IMR-90 (cell line): ENCODE measurements at regions not wholly inside any gene's neighbourhood (a gene's known extent, or its start where the extent isn't known, plus 50 kb on each side); places are given as distances from the start of the nearest gene placed in this dataset.

Source experiments
- ATAC-seq: fragments of 200-7000 bp; cut with Tn5 transposase; 2 replicates; pipeline ENCODE4 v1.9.1; 2020; ENCODE audit warnings: low read depth, mild to moderate bottlenecking, moderate library complexity
- BruUV-seq: library from RNA; stranded (reverse); fragments of 400-500 nt; replicated peaks from 2 replicates; lab custom pipeline; 2021; lab: Mats Ljungman, UMichigan
- CTCF ChIA-PET: fragments of 300-600 bp; formaldehyde crosslinking; extraction: SDS; loops from one replicate; lab custom pipeline; 2021; ENCODE audit warnings: antibody characterized with exemption; lab: Yijun Ruan, JAX
- POLR2A ChIA-PET: fragments of 300-600 bp; sonication (Branson Sonifier 250); formaldehyde crosslinking; loops from one replicate; lab custom pipeline; 2022; ENCODE audit warnings: antibody characterized with exemption; ENCODE audit not compliant: unreplicated experiment; lab: Charles Lee
- DNase-seq: peaks from one replicate; pipeline ENCODE4 v3.0.0; 2013
- H2AFZ ChIP-seq: replicated peaks from 2 replicates; pipeline ENCODE3; 2013; ENCODE audit warnings: low read length, mild to moderate bottlenecking; ENCODE audit not compliant: poor library complexity
- H2AK5ac ChIP-seq: 2 replicates; pipeline ENCODE4 v1.6.1; 2013; ENCODE audit warnings: low read depth, low read length, inconsistent platforms
- H2AK9ac ChIP-seq: replicated peaks from 2 replicates; pipeline ENCODE3; 2013; ENCODE audit warnings: mild to moderate bottlenecking, low read depth, low read length, moderate library complexity; ENCODE audit not compliant: poor library complexity
- H2BK120ac ChIP-seq: 2 replicates; pipeline ENCODE4 v1.6.1; 2013; ENCODE audit warnings: low read depth, low read length, inconsistent platforms
- H2BK15ac ChIP-seq: 3 replicates; pipeline ENCODE4 v1.6.1; 2013; ENCODE audit warnings: low read depth, low read length, inconsistent platforms
- H2BK20ac ChIP-seq: 2 replicates; pipeline ENCODE4 v1.6.1; 2013; ENCODE audit warnings: low read depth, mild to moderate bottlenecking, inconsistent platforms, low read length, moderate library complexity
- H2BK5ac ChIP-seq: 2 replicates; pipeline ENCODE4 v1.6.1; 2013; ENCODE audit warnings: mild to moderate bottlenecking, low read depth, low read length, inconsistent platforms; ENCODE audit not compliant: poor library complexity, severe bottlenecking
- H3K14ac ChIP-seq: replicated peaks from 2 replicates; pipeline ENCODE4 v1.6.1; 2013; ENCODE audit warnings: low read depth, low read length, inconsistent platforms
- H3K18ac ChIP-seq: 2 replicates; pipeline ENCODE4 v1.6.1; 2013; ENCODE audit warnings: low read depth, low read length, control low read depth
- H3K23ac ChIP-seq: 2 replicates; pipeline ENCODE4 v1.6.1; 2013; ENCODE audit warnings: low read depth, low read length, inconsistent platforms
- H3K27ac ChIP-seq: 2 replicates; pipeline ENCODE4 v1.5.1; 2013; ENCODE audit warnings: mild to moderate bottlenecking, control low read depth, low read length; ENCODE audit not compliant: insufficient read depth
- H3K27me3 ChIP-seq: 2 replicates; pipeline ENCODE4 v1.6.1; 2013; ENCODE audit warnings: low read length; ENCODE audit not compliant: control insufficient read depth, insufficient read depth
- H3K36me3 ChIP-seq: 2 replicates; pipeline ENCODE4 v1.6.1; 2013; ENCODE audit warnings: low read length, mixed read lengths; ENCODE audit not compliant: control insufficient read depth, insufficient read depth
- H3K4ac ChIP-seq: 2 replicates; pipeline ENCODE4 v1.6.1; 2013; ENCODE audit warnings: low read depth, low read length, inconsistent platforms
- H3K4me1 ChIP-seq: 2 replicates; pipeline ENCODE4 v1.6.1; 2013; ENCODE audit warnings: low read length, mixed read lengths; ENCODE audit not compliant: control insufficient read depth, insufficient read depth
- H3K4me2 ChIP-seq: 2 replicates; pipeline ENCODE4 v1.6.1; 2013; ENCODE audit warnings: low read depth, mild to moderate bottlenecking, control low read depth, low read length, moderate library complexity
- H3K4me3 ChIP-seq: 2 replicates; pipeline ENCODE4 v1.5.1; 2013; ENCODE audit warnings: low read depth, mild to moderate bottlenecking, control low read depth, low read length, moderate library complexity; ENCODE audit not compliant: insufficient read depth
- H3K56ac ChIP-seq: 2 replicates; pipeline ENCODE4 v1.6.1; 2013; ENCODE audit warnings: low read length, inconsistent platforms; ENCODE audit not compliant: insufficient read depth; ENCODE audit errors: extremely low read depth
- H3K79me1 ChIP-seq, 2 experiments: 2 replicates each; pipeline ENCODE4 v1.6.1; 2013; ENCODE audit warnings: low read length in 2 of 2, inconsistent platforms in 1 of 2, low read depth in 1 of 2
- H3K9ac ChIP-seq: 2 replicates; pipeline ENCODE4 v1.6.1; 2013; ENCODE audit warnings: low read depth, low read length, control low read depth
- H3K9me1 ChIP-seq: 2 replicates; pipeline ENCODE4 v1.6.1; 2013; ENCODE audit warnings: low read length, inconsistent platforms; ENCODE audit not compliant: insufficient read depth
- H3K9me3 ChIP-seq: 2 replicates; pipeline ENCODE4 v1.6.1; 2013; ENCODE audit warnings: low read length; ENCODE audit not compliant: control insufficient read depth, insufficient read depth
- H4K20me1 ChIP-seq: 2 replicates; pipeline ENCODE4 v1.6.1; 2013; ENCODE audit warnings: low read length, inconsistent platforms; ENCODE audit not compliant: insufficient read depth
- H4K5ac ChIP-seq: 2 replicates; pipeline ENCODE4 v1.6.1; 2013; ENCODE audit warnings: mild to moderate bottlenecking, low read depth, low read length, control low read depth
- H4K8ac ChIP-seq, 2 experiments: 2 replicates each; pipeline ENCODE4 v1.6.1; 2013; ENCODE audit warnings: low read depth in 2 of 2, low read length in 2 of 2, control low read depth in 1 of 2, inconsistent platforms in 1 of 2
- H4K91ac ChIP-seq: 2 replicates; pipeline ENCODE4 v1.6.1; 2013; ENCODE audit warnings: low read depth, low read length, inconsistent platforms; ENCODE audit not compliant: insufficient read depth
- BHLHE40 ChIP-seq: fragments of 150-350 bp; IDR thresholded peaks from 2 replicates; pipeline ENCODE4 v1.6.1; 2016; ENCODE audit warnings: mild to moderate bottlenecking, low read depth, low read length
- CEBPB ChIP-seq: IDR thresholded peaks from 2 replicates; pipeline ENCODE4 v1.6.1; 2012; ENCODE audit warnings: low read depth, low read length, improper control_type of control experiment
- CHD1 ChIP-seq: IDR thresholded peaks from 2 replicates; pipeline ENCODE4 v1.6.1; 2012; ENCODE audit warnings: low read depth, low read length, improper control_type of control experiment
- CTCF ChIP-seq: conservative IDR thresholded peaks from 2 replicates; pipeline ENCODE4 v1.5.1; 2012; ENCODE audit warnings: mild to moderate bottlenecking, low read depth, low read length, improper control_type of control experiment
- FOS ChIP-seq: fragments of 150-350 bp; IDR thresholded peaks from 2 replicates; pipeline ENCODE4 v1.6.1; 2016; ENCODE audit warnings: low read depth, low read length
- MAZ ChIP-seq: IDR thresholded peaks from 2 replicates; pipeline ENCODE4 v1.6.1; 2012; ENCODE audit warnings: low read depth, mild to moderate bottlenecking, low read length, improper control_type of control experiment, moderate library complexity, borderline replicate concordance
- MXI1 ChIP-seq: IDR thresholded peaks from 2 replicates; pipeline ENCODE4 v1.6.1; 2012; ENCODE audit warnings: low read depth, mild to moderate bottlenecking, low read length, moderate library complexity, borderline replicate concordance
- NFE2L2 ChIP-seq: fragments of 150-350 bp; IDR thresholded peaks from 2 replicates; pipeline ENCODE4 v1.6.1; 2016; ENCODE audit warnings: low read depth, mild to moderate bottlenecking, low read length
- POLR2A ChIP-seq: IDR thresholded peaks from 2 replicates; pipeline ENCODE4 v1.6.1; 2012; ENCODE audit warnings: mild to moderate bottlenecking, low read depth, low read length
- RAD21 ChIP-seq: IDR thresholded peaks from 2 replicates; pipeline ENCODE4 v1.6.1; 2012; ENCODE audit warnings: low read length, improper control_type of control experiment
- RCOR1 ChIP-seq: IDR thresholded peaks from 2 replicates; pipeline ENCODE4 v1.6.1; 2012; ENCODE audit warnings: mild to moderate bottlenecking, low read length, improper control_type of control experiment; ENCODE audit not compliant: insufficient replicate concordance
- RFX5 ChIP-seq: IDR thresholded peaks from 2 replicates; pipeline ENCODE4 v1.8.0; 2012; ENCODE audit warnings: low read depth, mild to moderate bottlenecking, low read length, moderate library complexity
- SMC3 ChIP-seq: fragments of 150-350 bp; IDR thresholded peaks from 2 replicates; pipeline ENCODE4 v1.6.1; 2016; ENCODE audit warnings: low read depth, mild to moderate bottlenecking, antibody characterized with exemption, low read length, moderate library complexity
- USF2 ChIP-seq: fragments of 150-350 bp; IDR thresholded peaks from 2 replicates; pipeline ENCODE4 v1.6.1; 2017; ENCODE audit warnings: mild to moderate bottlenecking, antibody characterized with exemption, low read length, low read depth
- WGBS, 2 experiments: methylation state at CpG; one replicate each; pipeline versions ENCODE4 v1.1.5 to v1.1.7; 2013; ENCODE audit warnings: missing lambda C conversion rate in 2 of 2; ENCODE audit not compliant: insufficient read length in 1 of 2; ENCODE audit errors: extremely low coverage in 2 of 2; 5-methylcytosine and 5-hydroxymethylcytosine counted together
- dilution Hi-C: fragments of 300-500 bp; cut with HindIII; formaldehyde crosslinking; loops from one replicate; pipeline ENCODE4 v1.14.3; 2018; ENCODE audit warnings: low sequenced_read_pairs; ENCODE audit not compliant: unreplicated experiment
- in situ Hi-C: fragments of 300-500 bp; cut with MboI; formaldehyde crosslinking; loops from 3 replicates; pipeline ENCODE4 v1.14.3; 2019; ENCODE audit warnings: low sequenced_read_pairs, inconsistent platforms, mixed read lengths
- intact Hi-C: fragments of 100-400 bp; cut with micrococcal nuclease; formaldehyde crosslinking; loops from 2 replicates; pipeline ENCODE4 v1.10.0; 2022

- TF ChIP-seq MXI1 = no peak
- no peak for TF ChIP-seq BHLHE40
- no peak for TF ChIP-seq RCOR1
Observed at GRCh38 chr12:5170844-5171243, 127.2 kb downstream of the KCNA5 start (continued).

GRCh38 chr12:5171701-5172100 is 128.0 kb downstream of the KCNA5 start:
- H3K27me3 ChIP-seq = no peaks in the 10 kb centered on the region
- no peak overlapping the region for H3K4me2 ChIP-seq
- peak; percentile 34 for ATAC-seq
- peaks cover 23% of the 10 kb centered on the region for H3K4me1 ChIP-seq
- no CpG with 5 or more reads among the region's 5 CpGs for WGBS, 2 experiments
- peak overlapping the region; percentile 95 for H4K91ac ChIP-seq
- ChIA-PET CTCF (interaction anchor here (0.9 kb wide), 1 partner anchor 101 kb away, joined by 3 read pairs; no protein-coding TSS in a partner anchor), POLR2A (no interaction called here)
- in situ Hi-C loops (no loop called here), dilution Hi-C loops (no loop called here), intact Hi-C loops (loop anchor here (2.0 to 5.0 kb wide), 5 partner anchors 149 to 626 kb away; no protein-coding TSS in a partner anchor)
- H2BK120ac ChIP-seq = peak overlapping the region; percentile 93
- peak overlapping the region; percentile 91 for H3K14ac ChIP-seq
- H3K18ac ChIP-seq = no peak overlapping the region
- peak; percentile 77 for DNase-seq
- H4K5ac ChIP-seq = no peak overlapping the region
- peak overlapping the region; percentile 82 for H2AFZ ChIP-seq
- H3K4me3 ChIP-seq = no peak overlapping the region
- H4K20me1 ChIP-seq = no peaks in the 10 kb centered on the region
- H4K8ac ChIP-seq = peak overlapping the region in 1 of 2 experiments; percentile 81; a peak in 2 of 4 replicates
- BruUV-seq = no TSS peak
- no peak overlapping the region for H3K56ac ChIP-seq
- H2BK5ac ChIP-seq = peak overlapping the region; percentile 55
- peak overlapping the region; percentile 96 for H2BK20ac ChIP-seq
- H3K79me1 ChIP-seq = peaks cover 0 to 6% of the 10 kb centered on the region in 2 experiments; a peak in 1 of 4 replicates
- H3K9ac ChIP-seq = no peak overlapping the region
- peak overlapping the region; percentile 80 for H3K23ac ChIP-seq
- no peak for TF ChIP-seq USF2
- TF ChIP-seq POLR2A = no peak
- no peak for TF ChIP-seq BHLHE40
- TF ChIP-seq CEBPB = peak; percentile 23; the same call in 1 of the 2 replicates
- TF ChIP-seq NFE2L2 = no peak
- TF ChIP-seq SMC3 = peak; percentile 70
- TF ChIP-seq CTCF = peak; percentile 82
- TF ChIP-seq RCOR1 = no peak
- TF ChIP-seq RAD21 = peak; percentile 87
- no peak for TF ChIP-seq MXI1
- TF ChIP-seq FOS = no peak
- TF ChIP-seq CHD1 = no peak
- no peak for TF ChIP-seq MAZ
- no peak for TF ChIP-seq RFX5
- peak overlapping the region; percentile 21; the same call in 2 of the 3 replicates for H2BK15ac ChIP-seq
- no peak overlapping the region for H3K27ac ChIP-seq
- peak overlapping the region; percentile 72; the same call in 1 of the 2 replicates for H2AK5ac ChIP-seq
- no peaks in the 10 kb centered on the region for H3K36me3 ChIP-seq
- peaks cover 22% of the 10 kb centered on the region for H3K9me1 ChIP-seq
- H2AK9ac ChIP-seq = peak overlapping the region; percentile 51
- H3K4ac ChIP-seq = peak overlapping the region; percentile 88
- H3K9me3 ChIP-seq = no peaks in the 10 kb centered on the region
